Middle frontal gyrus (tissue), 1 donor: ENCODE measurements at regions not wholly inside any gene's neighbourhood (a gene's known extent, or its start where the extent isn't known, plus 50 kb on each side); places are given as distances from the start of the nearest gene placed in this dataset.
"Not testable (repeated sequence)": the region's sequence is repeated elsewhere in the genome, so short reads cannot be mapped to it uniquely, and the experiment has no call there.

Source experiments
- DNase-seq: peaks from one replicate; pipeline ENCODE4 v3.0.0-alpha.2; 2015; ENCODE audit warnings: low spot score; ENCODE audit errors: extremely low spot score

- DNase-seq = no peak
These were observed 176.6 kb downstream of the JCAD start for GRCh38 chr10:29882766-29883165.

- DNase-seq = no peak
These were observed 177.6 kb downstream of the JCAD start for GRCh38 chr10:29881811-29882210.

- DNase-seq = no peak
These were observed 178.0 kb downstream of the JCAD start for GRCh38 chr10:29881336-29881771.

DNA sequence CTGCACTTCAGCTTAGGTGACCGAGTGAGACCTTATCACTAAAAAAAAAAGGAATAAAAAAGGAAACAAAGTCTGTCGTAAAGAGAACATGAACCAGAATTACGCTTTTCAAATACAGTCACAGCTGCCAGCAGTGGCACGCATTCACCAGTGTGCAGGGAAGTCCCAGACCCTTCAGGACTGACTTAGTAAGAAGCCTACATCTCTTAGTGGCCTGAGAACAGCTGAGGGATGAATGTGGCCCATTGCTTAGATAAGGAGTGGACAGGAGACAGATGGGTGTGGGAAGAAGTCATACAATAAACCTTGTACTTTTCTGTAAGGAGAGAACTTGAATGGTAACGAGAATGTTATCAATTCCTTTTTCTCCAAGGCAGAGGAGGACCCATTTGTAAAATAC lies 178.5 kb downstream of the JCAD start:
- no peak for DNase-seq

- no peak for DNase-seq
These were observed 179.5 kb downstream of the JCAD start for GRCh38 chr10:29879862-29880261.

- DNase-seq = no peak
These were observed 180.9 kb downstream of the JCAD start for GRCh38 chr10:29878492-29878891.

- DNase-seq = no peak
These were observed 181.4 kb downstream of the JCAD start for GRCh38 chr10:29877793-29878491.

- DNase-seq = no peak
These were observed 183.3 kb downstream of the JCAD start for GRCh38 chr10:29876008-29876555.

DNA sequence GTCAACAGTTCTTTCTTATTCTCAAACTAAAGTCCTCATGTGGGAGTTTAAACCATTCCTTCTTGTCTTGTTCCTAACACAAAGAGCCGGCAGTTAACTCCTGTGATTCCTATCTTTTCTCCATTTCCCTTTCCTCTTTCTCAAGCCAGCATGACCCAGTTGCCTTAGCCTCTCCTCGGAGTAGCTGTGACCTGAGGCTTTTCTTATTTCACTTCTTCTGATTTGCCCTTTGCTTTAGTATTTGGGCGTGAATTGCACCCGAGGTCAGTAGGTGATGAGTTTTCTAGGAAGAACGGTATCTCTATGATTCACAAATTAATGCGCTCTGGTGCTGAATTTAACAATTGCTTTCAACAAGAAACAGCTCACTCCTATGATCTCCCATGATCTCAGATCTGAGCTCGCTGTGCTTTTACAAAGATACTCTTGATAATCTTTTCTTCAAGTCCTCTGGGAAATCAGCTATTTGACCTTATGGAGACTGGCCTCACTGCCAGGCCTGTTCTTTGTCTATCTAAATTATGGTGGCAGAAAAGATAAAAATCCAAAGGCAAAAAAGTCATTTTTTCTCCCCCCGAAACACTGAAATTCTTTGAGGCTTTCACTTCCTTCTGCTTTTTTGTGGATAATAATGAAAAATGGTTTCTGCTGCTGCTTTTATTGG lies 184.6 kb downstream of the JCAD start:
- no peak for DNase-seq

- DNase-seq = no peak
These were observed 185.4 kb downstream of the JCAD start for GRCh38 chr10:29873941-29874484.

GRCh38 chr10:29870522-29871044 lies 188.8 kb downstream of the JCAD start:
- DNase-seq = no peak

DNA sequence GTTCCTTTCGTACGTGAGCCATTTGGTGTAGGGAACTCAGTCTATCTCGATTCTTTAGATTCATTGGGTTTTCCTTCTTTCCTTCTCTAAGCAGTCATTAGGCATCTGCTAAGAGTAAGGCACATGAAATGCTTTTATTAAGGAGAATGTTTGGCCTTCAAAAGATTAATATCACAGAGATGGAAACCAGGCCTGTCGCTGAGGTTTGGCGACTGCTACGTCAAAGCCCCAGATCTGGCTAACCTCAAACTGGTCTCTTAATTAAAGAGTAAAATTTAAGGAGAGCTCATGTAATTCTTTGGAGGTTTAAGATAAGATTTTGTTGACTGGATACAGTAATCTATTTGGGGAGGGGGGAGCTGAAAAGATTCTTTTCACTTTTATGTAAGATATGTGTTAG lies 189.8 kb downstream of the JCAD start:
- DNase-seq = no peak

DNA sequence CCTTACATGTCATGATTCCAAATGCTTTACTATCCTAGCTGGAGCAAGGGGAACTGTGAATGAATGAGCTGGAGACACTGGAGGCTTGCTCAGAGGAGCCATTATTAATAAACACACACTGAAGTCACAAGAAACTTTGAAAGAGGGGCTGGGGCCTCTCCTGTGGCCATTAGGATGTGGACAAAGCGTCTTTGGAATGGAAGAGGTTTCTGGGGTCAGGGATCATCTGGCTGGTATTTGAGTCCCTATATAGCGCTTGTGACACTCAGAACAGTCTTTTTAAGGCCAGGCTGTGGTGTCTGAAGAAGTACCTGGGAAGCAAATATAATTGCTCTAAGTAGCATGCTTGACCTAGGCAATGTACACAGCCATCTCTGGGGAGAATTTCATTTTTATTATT lies 193.0 kb downstream of the JCAD start:
- no peak for DNase-seq

GRCh38 chr10:29865700-29866355 lies 193.6 kb downstream of the JCAD start:
- DNase-seq = no peak

GRCh38 chr10:29862923-29863614 lies 196.3 kb downstream of the JCAD start:
- no peak for DNase-seq

DNA sequence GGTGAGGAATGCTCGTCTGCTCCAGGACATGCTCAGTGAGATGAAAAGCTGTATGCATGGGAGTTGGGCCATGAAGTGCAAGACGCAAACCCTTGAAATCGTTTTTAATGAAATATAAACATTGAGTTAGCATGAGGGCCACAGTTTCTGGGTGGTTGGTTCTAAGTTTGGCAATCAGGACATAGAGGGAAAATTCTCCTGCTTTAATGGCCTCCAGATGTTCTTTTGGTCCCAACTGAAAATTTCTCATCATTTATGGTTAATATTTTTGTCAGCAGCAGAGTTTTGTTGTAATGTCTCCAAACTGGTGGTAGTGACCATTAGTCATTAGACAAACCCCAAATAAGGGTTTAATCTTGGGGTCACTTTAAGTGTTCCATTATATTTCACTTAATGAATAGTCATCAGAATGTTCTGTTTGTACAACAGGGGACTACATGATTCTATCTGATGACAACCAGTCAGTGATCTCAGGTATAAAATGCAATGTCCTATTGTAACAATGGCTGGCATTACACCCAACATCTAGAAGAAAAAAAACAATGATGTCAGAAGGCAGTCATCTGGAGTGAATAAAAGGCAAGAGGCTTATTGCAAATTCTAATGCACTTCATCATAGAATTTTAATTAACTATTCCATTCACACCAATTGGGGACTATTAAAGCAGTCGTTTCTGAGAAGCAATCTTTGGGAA lies 197.4 kb downstream of the JCAD start:
- DNase-seq = no peak

- DNase-seq = not testable (repeated sequence)
These were observed 198.2 kb downstream of the JCAD start for GRCh38 chr10:29861231-29861630.

- DNase-seq = no peak
These were observed 199.2 kb downstream of the JCAD start for GRCh38 chr10:29860166-29860565.

DNA sequence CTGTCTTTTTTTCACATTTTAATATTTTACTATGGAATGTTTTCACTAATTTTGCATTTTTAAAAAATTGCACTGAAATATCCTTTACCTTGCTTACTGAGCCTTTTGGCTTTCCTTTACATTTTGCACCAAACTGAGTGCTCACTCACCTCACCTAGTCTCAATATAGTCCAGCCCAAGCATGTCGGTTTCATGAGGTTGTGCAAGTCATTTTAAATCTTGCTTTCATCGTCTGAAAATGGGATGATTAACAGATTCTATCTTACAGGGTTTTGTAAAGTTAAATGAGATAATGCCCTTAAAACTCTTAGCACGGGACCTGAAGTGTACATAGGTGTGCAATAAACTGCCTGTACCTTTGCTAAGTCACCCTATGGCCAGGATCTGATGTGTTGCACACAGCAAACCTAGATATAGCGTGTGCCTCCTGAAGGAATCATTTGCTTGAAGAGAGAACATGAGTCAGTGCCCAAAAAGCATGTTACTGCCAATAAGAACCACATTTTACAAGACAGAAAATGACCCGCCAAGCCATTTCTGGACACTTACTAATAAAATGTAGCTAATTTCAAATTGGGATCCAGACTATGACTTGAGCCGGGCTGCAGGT lies 199.8 kb downstream of the JCAD start:
- DNase-seq = no peak

DNA sequence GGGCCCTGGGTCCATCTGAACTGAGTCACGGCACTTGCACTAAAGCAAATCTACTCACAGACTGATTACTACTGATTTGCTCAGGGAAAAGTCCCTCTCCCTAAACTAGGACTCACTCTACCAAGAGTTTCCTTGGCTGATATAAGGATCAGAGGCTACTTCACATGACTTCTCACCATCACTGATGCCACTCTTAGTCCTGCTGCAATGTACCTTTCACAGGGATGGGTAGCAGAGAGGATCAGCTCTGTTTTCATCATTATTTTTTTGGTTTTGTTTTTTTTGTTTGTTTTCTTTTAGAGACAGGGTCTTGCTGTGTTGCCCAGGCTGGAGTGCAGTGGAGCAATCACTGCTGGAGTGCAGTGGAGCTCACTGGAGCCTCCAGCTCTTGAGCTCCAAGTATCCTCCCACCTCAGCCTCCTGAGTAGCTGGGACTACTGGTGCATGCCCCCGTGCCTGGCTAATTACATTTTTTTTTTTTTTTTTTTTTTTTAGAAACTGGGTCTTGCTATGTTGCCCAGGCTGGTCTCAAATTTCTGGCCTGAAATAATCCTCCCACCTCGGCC lies 200.6 kb downstream of the JCAD start:
- DNase-seq = no peak
